Left forelimb (tissue), 1 donor: ENCODE measurements at regions not wholly inside any gene's neighbourhood (a gene's known extent, or its start where the extent isn't known, plus 50 kb on each side); places are given as distances from the start of the nearest gene placed in this dataset.

Experiments used
- DNase-seq: peaks from one replicate; pipeline ENCODE4 v3.0.0-alpha.2; 2018; ENCODE audit warnings: low spot score

GRCh38 chr13:83219832-83220231 is 662.4 kb downstream of the SLITRK1 start:
- DNase-seq: no peak

DNA sequence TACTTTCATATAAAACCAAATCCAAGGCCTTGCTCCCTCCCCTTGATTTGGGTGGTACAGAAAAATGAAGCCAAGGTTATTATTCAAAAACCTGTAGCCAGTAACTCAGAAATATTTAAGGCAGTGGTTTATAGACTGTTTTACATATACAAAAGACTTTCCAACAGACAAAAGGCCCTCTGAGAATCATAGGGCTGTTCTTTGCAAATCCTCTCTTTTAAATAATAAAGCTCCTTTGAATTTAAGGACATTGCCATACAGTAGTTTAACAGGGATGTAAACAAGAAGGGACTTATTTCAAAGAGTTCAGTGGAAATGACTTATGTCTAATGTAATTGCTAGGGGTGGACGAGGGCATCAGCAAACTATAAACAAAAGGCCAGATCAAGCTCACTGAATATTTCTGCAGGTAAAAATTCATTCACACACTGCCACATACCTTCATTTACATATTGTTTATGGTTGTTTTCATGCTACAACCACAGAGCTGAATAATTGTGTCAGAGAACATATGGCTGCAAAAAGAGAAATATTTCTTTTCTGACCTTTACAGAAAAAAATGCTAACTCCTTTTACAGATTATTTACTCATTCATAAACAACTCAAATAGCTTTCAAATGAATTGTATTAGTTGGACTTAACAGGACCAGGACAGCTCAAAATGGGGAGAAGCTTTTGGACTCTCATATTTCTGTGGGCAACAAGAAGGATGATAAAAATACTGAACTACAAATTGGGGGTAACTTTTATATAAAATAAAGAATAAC is 665.6 kb downstream of the SLITRK1 start:
- DNase-seq: no peak

GRCh38 chr13:83215627-83216026 is 666.6 kb downstream of the SLITRK1 start:
- no peak for DNase-seq

DNA sequence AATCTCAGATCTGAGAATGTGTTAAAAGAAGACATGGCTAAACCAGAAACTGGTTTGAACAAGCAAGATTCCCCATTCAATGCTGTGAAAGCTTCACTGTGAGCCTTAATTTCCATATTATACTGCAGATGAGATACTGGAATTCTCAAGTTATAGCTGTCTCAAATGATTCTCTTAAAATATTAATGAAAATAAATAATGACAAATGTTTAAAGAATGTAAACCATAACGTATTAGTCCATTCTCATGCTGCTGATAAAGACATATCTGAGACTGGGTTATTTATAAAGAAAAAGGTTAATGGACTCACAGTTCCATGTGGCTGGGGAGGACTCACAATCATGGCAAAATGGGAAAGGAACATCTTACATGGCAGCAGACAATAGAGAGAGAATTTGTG is 667.8 kb downstream of the SLITRK1 start:
- DNase-seq: no peak

- no peak for DNase-seq
Measured at GRCh38 chr13:83211301-83211700, 671.0 kb downstream of the SLITRK1 start.

GRCh38 chr13:83204886-83205285 is 677.4 kb downstream of the SLITRK1 start:
- DNase-seq: no peak

GRCh38 chr13:83201506-83201905 is 680.8 kb downstream of the SLITRK1 start:
- DNase-seq: no peak

DNA sequence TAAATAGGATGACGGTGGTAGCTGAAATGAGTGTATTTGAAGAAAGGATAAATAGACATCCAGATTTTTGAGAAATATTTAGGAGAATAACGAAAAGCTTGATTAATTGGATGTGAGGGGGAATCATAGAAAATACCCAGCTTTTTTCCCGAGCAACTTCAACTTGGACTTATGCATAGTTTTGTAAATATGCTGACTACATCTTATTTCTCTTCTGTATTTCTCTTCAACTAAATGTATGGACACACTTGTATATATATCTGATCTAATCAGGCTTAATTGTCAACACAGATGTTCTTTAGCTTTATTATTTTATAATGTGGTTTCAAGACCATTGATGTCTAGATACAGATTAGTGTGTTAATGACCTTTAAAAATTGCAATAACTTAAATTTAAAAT is 685.0 kb downstream of the SLITRK1 start:
- no peak for DNase-seq

- DNase-seq: no peak
Measured at GRCh38 chr13:83190020-83190419, 692.3 kb downstream of the SLITRK1 start.

DNA sequence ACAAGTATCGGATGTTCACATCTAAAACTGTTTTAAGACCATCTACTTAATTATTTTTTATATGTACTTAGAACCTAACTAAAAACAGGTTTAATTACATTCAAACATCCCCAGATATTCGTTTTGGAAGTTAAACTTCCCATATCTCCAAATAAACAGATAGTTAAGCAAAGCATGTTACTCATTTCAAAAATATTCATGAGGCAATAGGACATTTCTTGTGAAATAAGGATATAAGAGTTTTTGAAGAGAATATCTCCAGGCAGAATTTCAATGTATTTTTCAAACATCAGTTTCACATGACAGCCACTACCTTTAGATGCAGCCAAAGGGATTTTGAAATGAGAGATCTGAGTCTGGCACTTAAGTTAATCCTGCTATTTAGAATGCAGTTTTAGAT is 697.5 kb downstream of the SLITRK1 start:
- no peak for DNase-seq

GRCh38 chr13:83184150-83184475 is 698.2 kb downstream of the SLITRK1 start:
- DNase-seq: no peak

GRCh38 chr13:83183439-83184149 is 698.7 kb downstream of the SLITRK1 start:
- no peak for DNase-seq

DNA sequence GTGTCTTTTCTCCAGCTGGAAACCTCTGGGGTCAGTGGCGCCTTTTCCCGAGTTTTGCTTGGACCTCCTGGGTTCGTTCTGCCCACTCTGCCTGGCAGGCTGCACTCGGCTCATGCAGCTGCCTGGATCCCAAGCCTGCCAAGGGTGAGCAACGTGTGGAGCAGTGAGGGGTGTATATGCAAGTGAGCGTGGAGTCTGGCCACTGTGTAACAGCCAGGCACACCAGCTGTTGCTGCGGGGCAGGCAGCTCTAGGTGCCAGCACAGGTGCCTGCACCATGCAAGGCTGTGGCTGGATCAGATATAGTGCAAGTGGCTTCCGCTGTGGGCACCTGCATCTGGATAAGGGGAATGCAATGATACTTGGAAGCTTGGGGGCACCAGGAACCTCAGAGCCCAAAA is 699.4 kb downstream of the SLITRK1 start:
- no peak for DNase-seq

GRCh38 chr13:83178008-83178407 is 704.3 kb downstream of the SLITRK1 start:
- no peak for DNase-seq

- no peak for DNase-seq
Measured at GRCh38 chr13:83168590-83168989, 713.7 kb downstream of the SLITRK1 start.

DNA sequence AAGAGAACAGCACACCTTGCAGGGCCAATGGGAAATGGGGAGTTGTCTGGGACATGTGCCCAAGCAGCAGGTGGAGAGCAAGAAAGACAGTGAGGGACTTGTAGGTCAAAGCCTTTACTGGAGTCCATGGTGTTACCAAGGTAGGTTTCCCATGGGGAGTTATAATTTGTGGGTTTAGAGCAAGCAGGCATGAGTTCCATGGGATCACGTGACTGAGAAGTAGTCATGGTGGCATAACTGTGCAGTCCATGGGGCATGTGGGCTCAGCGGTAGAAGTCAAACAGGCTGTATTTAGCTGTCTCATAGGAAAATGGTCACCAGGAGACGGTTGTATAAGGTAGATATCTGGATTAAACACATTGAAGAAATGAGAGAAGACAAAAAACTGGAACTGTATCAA is 715.1 kb downstream of the SLITRK1 start:
- DNase-seq: no peak

GRCh38 chr13:83166550-83166949 is 715.7 kb downstream of the SLITRK1 start:
- no peak for DNase-seq

GRCh38 chr13:83162493-83162892 is 719.8 kb downstream of the SLITRK1 start:
- no peak for DNase-seq

GRCh38 chr13:83153848-83154247 is 728.4 kb downstream of the SLITRK1 start:
- no peak for DNase-seq

DNA sequence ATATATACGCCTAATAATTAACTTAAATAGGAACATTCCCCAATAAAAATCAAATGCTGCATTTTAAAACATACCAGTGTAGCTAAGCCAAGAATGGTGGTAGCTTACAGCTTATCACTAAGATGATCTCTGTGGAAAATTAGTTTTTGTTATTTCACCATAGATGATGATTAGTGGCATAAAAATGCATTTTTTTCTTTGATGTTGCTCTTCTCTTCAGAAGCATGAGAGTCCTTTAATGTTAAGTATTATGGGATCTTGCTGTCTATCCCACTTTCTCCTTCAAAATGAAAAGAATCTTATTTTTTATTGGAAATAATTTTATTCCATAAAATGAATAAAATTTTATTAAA is 731.0 kb downstream of the SLITRK1 start:
- DNase-seq: no peak

DNA sequence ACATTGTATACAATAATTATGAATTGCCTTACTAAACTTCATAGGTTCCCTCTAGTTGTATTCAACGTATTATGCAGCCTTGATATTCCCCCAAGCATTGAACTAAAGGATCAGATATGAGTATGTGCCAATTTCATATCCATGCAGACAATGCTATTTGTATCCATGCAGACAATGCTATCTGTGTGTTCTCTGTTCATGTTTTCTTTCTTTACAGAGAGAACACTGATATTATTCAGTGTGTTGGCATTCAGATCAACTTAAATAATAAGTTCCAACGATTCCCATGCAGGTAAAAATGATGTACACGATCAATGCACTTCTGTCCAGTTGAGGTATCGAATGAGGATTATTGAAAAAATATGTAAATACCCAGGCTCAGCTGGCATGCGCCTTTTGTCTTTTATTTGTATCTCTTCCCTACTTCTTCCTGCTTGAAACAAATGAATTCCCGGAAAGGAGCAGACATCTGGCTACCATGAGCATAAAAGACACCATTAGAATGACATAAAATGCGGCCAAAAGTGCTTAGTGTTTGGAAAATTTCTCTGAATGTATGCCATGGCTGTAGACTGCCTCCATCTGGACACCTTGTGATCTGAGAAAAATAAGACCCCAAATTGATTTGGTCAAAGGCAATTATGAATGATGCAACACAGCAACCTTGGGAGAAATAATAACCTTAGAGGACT is 731.5 kb downstream of the SLITRK1 start:
- DNase-seq: no peak

DNA sequence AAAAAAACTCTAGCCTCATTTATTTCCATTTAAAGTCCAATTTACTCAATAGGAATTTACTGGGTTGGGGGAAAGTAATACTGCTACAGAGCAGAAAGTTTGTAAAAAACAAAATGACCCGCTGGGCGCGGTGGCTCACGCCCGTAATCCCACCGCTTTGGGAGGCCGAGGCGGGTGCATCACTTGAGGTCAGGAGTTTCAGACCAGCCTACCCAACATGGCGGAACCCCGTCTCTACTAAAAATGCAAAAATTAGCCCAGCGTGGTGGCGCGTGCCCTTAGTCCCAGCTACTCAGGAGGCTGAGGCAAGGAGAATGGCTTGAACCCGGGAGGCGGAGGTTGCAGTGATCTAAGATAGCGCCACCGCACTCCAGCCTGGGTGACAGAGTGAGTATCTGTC is 745.6 kb downstream of the SLITRK1 start:
- no peak for DNase-seq

DNA sequence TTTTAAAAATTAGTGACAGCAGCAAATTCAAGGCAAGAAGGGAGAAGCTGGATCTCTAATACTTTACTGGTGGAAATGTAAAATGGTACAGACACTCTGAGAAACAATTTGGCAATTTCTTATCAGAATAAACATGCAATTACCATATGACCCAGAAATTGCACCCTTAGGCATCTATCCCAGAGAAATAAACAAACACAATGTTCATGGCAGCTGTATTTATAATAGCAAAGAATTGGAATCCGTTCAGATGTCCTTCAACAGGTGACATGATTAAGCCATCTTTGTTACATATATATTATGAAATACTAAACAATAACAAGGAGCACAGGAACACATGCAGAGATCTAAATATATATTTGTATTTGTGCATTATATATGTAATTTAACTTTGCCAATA is 756.5 kb downstream of the SLITRK1 start:
- DNase-seq: no peak
